D721Med (cell line): ENCODE measurements at regions not wholly inside any gene's neighbourhood (a gene's known extent, or its start where the extent isn't known, plus 50 kb on each side); places are given as distances from the start of the nearest gene placed in this dataset.

Experiments
- DNase-seq: peaks from one replicate; pipeline ENCODE4 v3.0.0; 2011; ENCODE audit warnings: low spot score; ENCODE audit not compliant: insufficient read length
- FAIRE-seq: peaks from 2 replicates; lab custom pipeline; 2011; peaks lifted over from hg19 to GRCh38; lab: Jason Lieb, UNC
- TF ChIP-seq, protein P1 (sequence below): IDR thresholded peaks from 2 replicates; pipeline ENCODE4 v1.5.1; 2012; ENCODE audit warnings: mild to moderate bottlenecking, control low read depth; ENCODE audit not compliant: insufficient read depth; ENCODE audit errors: missing control alignments

DNA sequence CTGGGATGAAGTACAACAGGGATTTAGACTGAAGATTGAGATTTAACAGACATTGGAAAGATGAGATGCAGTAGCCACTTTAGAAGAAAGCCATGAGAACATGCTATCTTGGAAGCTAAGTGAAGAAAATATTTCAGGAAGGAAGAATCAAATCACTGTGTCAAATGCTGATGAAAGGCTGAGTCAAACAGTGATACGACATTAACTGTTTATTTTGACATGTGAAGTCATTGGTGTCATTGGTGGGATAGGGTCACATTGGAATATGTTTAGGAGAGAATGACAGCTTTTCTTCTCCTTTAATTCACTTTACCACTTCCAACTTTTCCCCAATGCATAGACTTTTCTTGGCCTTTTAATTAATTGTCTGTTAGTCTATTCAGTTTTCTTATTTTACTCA lies 653.0 kb upstream of the BOD1L1 start:
- TF ChIP-seq, protein P1, sequence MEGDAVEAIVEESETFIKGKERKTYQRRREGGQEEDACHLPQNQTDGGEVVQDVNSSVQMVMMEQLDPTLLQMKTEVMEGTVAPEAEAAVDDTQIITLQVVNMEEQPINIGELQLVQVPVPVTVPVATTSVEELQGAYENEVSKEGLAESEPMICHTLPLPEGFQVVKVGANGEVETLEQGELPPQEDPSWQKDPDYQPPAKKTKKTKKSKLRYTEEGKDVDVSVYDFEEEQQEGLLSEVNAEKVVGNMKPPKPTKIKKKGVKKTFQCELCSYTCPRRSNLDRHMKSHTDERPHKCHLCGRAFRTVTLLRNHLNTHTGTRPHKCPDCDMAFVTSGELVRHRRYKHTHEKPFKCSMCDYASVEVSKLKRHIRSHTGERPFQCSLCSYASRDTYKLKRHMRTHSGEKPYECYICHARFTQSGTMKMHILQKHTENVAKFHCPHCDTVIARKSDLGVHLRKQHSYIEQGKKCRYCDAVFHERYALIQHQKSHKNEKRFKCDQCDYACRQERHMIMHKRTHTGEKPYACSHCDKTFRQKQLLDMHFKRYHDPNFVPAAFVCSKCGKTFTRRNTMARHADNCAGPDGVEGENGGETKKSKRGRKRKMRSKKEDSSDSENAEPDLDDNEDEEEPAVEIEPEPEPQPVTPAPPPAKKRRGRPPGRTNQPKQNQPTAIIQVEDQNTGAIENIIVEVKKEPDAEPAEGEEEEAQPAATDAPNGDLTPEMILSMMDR = no peak
- FAIRE-seq = no peak
- no peak for DNase-seq

DNA sequence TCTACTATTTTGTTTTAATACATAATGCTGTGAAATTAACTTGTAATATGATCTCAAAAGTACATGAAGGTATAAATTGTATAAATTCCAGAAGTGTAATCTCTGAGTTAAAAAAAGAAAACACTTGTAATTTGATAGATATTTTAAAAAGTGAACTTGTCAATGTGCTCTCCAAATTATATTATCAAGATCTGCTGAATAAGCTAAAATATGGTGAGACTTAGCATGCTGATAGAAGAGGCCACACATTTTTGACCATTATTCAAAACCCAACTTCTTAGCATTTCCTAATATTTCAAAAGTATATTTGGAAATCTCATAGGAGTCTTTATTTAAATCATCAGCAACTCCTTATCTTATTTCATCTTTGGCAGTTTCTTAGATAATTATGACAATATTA lies 657.1 kb upstream of the BOD1L1 start:
- DNase-seq = no peak
- FAIRE-seq = no peak
- TF ChIP-seq, protein P1 = no peak

DNA sequence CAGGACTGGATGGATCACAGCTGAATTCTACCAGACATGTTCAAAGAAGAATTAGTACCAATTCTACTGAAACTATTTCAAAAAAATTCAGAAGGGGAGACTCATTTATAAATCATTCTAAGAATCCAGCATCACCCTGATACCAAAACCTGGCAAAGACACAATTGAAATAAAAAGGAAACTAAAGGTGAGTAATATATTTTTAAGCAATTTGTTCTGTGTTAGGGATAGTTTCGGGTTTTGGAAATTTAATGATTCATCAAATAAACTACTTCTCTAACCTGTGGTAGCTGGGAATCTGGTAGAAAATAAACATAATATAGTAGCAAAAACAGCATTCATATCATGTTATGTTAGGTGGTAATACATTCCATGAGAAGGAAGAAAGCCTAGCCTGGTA lies 662.2 kb upstream of the BOD1L1 start:
- no peak for DNase-seq
- FAIRE-seq = no peak
- TF ChIP-seq, protein P1 = no peak

DNA sequence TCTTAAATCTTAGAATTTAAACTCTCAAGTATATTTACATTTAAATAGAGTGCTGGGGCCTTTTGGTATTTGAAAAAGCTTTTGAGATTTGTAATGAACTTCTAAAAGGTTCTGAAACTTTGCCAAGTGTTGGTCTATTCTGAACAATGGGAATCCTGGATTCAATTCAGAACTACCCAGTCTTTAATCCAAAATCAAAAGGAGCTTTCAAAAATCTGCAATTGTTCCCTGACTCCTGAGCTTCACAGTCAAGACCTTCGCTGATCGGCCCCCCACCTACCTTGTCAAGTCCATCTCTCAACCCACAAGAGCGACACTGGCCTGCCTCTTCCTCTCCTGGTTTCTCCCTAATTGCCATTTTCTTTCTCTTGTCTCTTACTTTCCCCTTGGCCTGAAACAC lies 666.1 kb upstream of the BOD1L1 start:
- FAIRE-seq (no peak), DNase-seq (no peak)
- TF ChIP-seq, protein P1 = no peak

DNA sequence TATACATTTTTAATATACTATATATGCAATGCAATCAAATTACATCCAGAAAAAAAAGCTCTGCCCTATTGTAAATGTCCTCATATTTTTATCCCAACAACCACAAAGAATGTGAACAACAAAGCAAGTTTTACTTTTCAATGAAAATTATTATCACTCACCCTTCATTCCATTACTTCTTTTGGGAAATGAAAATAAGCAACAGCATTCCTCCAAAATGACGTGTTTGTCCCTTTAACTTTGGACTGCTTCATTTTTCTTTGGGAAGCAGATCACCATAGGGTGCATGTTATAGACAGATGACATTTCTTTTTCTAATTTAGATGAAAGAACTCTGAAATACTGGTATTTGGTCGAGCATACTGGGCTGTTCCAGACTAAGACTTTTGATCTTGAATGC lies 667.1 kb upstream of the BOD1L1 start:
- no peak for FAIRE-seq
- TF ChIP-seq, protein P1 = no peak
- no peak for DNase-seq

DNA sequence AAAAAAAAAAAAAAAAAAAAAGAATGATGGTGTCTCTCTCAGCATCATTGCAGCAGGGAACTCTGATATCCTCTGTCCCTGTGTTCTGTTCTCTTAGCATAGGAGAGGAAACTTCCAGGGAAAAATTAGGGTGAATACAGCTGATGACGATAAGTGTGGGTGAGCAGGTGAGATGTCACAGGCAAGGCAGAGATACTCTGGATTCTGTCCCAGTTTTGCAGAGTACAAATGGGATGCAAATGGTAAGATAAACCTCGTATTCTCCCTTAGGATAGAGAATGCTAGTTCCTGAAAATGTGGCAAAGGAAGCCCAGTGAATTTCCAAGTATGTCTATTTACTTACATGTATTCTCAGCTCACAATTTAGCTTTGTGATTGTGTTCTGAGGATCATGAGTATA lies 671.6 kb upstream of the BOD1L1 start:
- TF ChIP-seq, protein P1 = no peak
- no peak for FAIRE-seq
- no peak for DNase-seq

DNA sequence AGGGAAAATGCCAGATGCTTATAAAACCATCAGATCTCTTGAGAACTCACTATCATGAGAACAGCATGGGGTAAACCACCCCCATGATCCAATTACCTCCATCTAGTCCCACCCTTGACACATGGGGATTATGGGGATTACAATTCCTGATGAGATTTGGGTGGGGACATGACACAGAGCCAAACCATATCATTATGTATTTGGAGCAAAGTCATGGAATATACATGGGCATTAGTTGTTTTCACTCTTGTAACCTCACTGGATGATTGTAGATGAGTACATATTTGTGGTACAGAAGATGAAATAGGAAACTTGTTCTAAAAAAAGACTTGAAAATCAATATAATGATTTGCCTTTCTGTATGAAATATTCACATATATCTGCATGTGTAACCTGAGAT lies 674.5 kb upstream of the BOD1L1 start:
- DNase-seq (no peak), FAIRE-seq (no peak)
- TF ChIP-seq, protein P1 = no peak
